Fibroblast of villous mesenchyme (primary cell): ENCODE measurements at regions not wholly inside any gene's neighbourhood (a gene's known extent, or its start where the extent isn't known, plus 50 kb on each side); places are given as distances from the start of the nearest gene placed in this dataset.

Experiments used
- DNase-seq: peaks from one replicate; pipeline ENCODE4 v3.0.0-alpha.2; 2010; ENCODE audit warnings: low read depth
- H3K4me3 ChIP-seq: 2 replicates; pipeline ENCODE4 v1.5.1; 2011; ENCODE audit warnings: low read depth, mild to moderate bottlenecking, low read length
- TF ChIP-seq, protein P1 (sequence below): IDR thresholded peaks from 2 replicates; pipeline ENCODE4 v1.5.1; 2012; ENCODE audit warnings: low read depth, mild to moderate bottlenecking, low read length; ENCODE audit not compliant: insufficient read depth

DNA sequence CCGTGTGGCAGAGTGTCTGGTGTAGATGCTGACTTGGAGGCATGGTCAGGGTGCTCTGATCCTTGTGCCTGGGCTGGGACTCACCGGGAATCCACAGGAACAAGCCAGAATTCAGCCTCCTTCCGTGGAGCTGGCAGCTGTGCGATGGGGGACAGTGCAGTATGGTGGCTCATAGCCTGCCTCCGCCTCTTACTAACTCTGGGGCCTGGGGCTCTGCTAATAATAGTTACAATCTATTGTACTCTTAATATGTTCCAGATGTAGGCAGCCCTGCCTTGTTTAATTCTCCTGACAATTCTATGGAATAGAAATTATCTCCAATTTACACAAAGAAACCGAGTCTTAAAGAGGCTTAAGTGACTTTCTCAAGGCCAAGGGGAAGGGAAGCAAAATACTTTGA, 77.6 kb downstream of the PCDH1 start:
- TF ChIP-seq, protein P1, sequence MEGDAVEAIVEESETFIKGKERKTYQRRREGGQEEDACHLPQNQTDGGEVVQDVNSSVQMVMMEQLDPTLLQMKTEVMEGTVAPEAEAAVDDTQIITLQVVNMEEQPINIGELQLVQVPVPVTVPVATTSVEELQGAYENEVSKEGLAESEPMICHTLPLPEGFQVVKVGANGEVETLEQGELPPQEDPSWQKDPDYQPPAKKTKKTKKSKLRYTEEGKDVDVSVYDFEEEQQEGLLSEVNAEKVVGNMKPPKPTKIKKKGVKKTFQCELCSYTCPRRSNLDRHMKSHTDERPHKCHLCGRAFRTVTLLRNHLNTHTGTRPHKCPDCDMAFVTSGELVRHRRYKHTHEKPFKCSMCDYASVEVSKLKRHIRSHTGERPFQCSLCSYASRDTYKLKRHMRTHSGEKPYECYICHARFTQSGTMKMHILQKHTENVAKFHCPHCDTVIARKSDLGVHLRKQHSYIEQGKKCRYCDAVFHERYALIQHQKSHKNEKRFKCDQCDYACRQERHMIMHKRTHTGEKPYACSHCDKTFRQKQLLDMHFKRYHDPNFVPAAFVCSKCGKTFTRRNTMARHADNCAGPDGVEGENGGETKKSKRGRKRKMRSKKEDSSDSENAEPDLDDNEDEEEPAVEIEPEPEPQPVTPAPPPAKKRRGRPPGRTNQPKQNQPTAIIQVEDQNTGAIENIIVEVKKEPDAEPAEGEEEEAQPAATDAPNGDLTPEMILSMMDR: no peak
- H3K4me3 ChIP-seq: no peak overlapping the region
- DNase-seq: no peak

DNA sequence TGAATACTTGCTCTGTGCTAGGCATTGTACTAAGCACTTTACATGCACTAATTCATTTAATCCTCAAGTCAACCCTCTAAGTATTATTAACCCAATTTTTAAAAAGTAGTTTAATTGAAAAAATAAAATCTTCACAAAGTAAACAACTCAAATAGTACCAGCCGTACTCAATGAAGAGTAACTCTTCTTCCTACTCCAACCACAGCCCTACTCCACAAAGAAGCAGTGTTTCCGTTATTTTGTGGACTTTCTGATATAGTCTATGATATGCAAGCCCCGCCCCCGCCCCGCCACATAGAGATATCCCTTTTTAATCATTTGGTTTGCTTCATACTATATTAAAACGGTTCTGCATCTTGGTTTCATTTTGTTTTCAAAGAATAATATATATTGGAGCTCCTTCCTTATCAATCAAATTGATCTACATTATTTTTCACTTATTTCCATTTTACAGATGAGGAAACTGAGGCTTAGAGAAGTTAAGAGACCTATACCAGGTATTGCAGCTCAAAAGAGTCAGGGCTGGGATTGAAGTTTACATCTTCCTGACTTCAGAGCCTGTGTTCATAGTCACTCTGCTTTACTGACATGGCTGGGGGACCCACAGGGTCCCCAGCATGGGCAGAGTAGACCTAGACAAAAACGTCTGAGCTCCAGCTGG, 78.6 kb downstream of the PCDH1 start:
- TF ChIP-seq, protein P1: no peak
- DNase-seq: no peak
- H3K4me3 ChIP-seq: no peak overlapping the region

DNA sequence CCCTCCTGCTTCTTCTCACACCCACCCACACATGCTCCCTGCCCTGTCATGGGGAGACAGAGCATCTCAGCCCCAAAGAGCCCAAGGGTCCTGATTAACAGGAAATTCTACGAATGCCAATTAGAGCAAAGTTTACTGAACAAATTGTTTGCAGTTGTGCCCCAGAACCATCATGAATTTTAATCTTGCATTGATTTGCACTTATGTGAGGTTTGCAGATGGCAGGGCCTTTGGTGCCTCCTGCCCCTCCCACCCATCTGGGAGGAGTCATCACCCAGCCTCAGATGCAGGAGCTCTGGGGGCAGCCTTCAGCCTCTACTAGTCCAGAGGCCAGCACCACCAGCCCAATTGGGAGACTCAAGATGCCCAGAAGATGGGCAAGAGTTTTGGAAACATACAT, 80.8 kb downstream of the PCDH1 start:
- TF ChIP-seq, protein P1: no peak
- no peak for DNase-seq
- no peak overlapping the region for H3K4me3 ChIP-seq

GRCh38 chr5:141795421-141795820, 82.8 kb downstream of the PCDH1 start:
- TF ChIP-seq, protein P1: no peak
- no peak for DNase-seq
- H3K4me3 ChIP-seq: no peak overlapping the region

DNA sequence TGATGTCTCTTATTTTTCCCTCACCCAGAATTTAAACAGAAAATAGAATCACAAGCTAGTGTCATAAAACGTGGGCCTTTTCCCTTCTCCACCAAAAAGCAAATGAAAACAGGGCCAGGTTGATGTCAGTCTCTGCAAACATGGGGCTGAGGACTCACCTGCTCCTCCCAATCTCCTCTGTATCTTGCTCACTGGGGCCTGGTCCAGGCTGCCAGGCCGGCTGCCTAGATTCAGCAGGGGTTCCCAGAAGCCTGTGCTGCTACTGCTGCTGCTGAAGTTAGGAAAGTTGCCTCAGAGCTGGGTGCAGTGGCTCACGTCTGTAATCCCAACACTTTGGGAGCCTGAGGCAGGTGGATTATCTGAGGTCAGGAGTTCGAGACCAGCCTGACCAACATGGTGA, 84.3 kb downstream of the PCDH1 start:
- DNase-seq: no peak
- no peak overlapping the region for H3K4me3 ChIP-seq
- TF ChIP-seq, protein P1: no peak

- no peak for DNase-seq
- H3K4me3 ChIP-seq: no peak overlapping the region
- TF ChIP-seq, protein P1: no peak
These were observed 84.8 kb downstream of the PCDH1 start for GRCh38 chr5:141793403-141793802.

- no peak for DNase-seq
- no peak overlapping the region for H3K4me3 ChIP-seq
- TF ChIP-seq, protein P1: no peak
These were observed 87.6 kb downstream of the PCDH1 start for GRCh38 chr5:141790630-141791029.
